Esophagus squamous epithelium (tissue), 5 donors: ENCODE measurements at regions not wholly inside any gene's neighbourhood (a gene's known extent, or its start where the extent isn't known, plus 50 kb on each side); places are given as distances from the start of the nearest gene placed in this dataset.

Experiments
- DNase-seq: peaks from one replicate; lab custom pipeline; 2025; lab: John Stamatoyannopoulos, UW
- H3K27ac ChIP-seq, 4 donors: fragments of 200-600 bp; sonication (generic); one replicate each; pipeline ENCODE4 v1.5.1; 2016 to 2019; ENCODE audit warnings: mild to moderate bottlenecking in 1 of 4
- H3K27me3 ChIP-seq, 4 donors: fragments of 200-600 bp; sonication (generic); 1 replicate in 3 of 4; 2 replicates in 1 of 4; pipeline versions ENCODE4 v1.5.1 to v1.6.0; 2017 to 2021; ENCODE audit warnings: antibody characterized with exemption in 1 of 4
- H3K36me3 ChIP-seq, 3 donors: fragments of 200-600 bp; sonication (generic); one replicate each; pipeline ENCODE4 v1.5.1; 2016 to 2019
- H3K4me1 ChIP-seq, 3 donors: fragments of 200-600 bp; sonication (generic); one replicate each; pipeline ENCODE4 v1.5.1; 2017 to 2019
- H3K4me3 ChIP-seq, 4 donors: fragments of 200-600 bp; sonication (generic); 1 replicate in 3 of 4; 2 replicates in 1 of 4; pipeline ENCODE4 v1.5.1; 2016 to 2019; ENCODE audit warnings: mild to moderate bottlenecking in 2 of 4, moderate library complexity in 1 of 4
- H3K9me3 ChIP-seq, 3 donors: fragments of 200-600 bp; sonication (generic); one replicate each; pipeline ENCODE4 v1.5.1; 2016 to 2019
- POLR2A ChIP-seq, 4 donors: fragments of 450-650 bp; IDR thresholded peaks; one replicate each; pipeline ENCODE4 v1.6.1; 2017; ENCODE audit warnings: antibody characterized with exemption in 4 of 4, mild to moderate bottlenecking in 4 of 4, moderate library complexity in 3 of 4
- WGBS, 2 donors: methylation state at CpG; one replicate each; pipeline ENCODE4 v1.1.5; 2018; 5-methylcytosine and 5-hydroxymethylcytosine counted together
- intact Hi-C: fragments of 100-400 bp; cut with DNase I; formaldehyde crosslinking; loops from one replicate; pipeline ENCODE4 v1.15.0; 2022
- TF ChIP-seq, protein P1 (sequence below), 6 experiments: fragments of 450-650 bp in 4 of 6; fragments of 200-600 bp in 2 of 6; sonication (generic) in 2 of 6; IDR thresholded peaks; one replicate each; pipeline ENCODE4 v1.5.1; 2016 to 2019; ENCODE audit warnings: antibody characterized with exemption in 6 of 6, mild to moderate bottlenecking in 4 of 6, moderate library complexity in 4 of 6
- donor health status: DM: yes; HTN: yes; CAD: no.

DNA sequence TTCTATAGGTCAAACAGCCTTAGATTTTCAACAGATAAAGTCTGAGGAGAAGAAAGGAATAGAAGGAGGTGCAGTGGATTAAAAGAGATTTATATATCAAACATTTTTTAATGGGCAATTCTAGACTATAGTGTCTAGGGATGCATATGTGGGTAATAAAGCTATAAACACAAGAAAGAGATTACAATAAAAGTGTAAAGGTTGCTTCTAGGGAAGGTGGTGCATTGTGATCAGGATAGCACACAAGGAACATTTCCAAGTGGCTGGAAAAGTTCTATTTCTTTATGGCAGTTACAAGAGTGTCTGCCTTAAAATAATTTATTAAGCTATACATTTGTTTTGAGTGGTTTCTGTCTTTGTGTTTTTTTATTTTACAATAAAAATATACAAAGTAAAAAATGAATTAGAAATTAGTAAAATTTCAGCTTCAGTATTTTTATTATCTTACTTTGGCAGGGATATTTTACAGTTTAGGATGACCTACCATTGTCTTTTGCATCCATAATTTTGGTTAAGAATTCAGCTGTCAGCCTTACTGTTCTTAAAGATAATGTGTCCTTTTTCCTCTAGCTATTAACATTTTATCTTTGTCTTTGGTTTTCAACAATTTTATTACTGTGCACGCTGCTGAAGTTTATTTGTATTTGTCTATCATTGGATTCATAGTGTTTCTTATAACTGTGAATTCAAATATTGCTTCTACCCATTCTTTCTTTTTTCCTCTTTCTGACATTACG is 221.8 kb downstream of the LACC1 start:
- H3K27ac ChIP-seq: no peak overlapping the region
- H3K27me3 ChIP-seq: no peaks in the 10 kb centered on the region
- no peak overlapping the region for H3K4me3 ChIP-seq
- DNase-seq: no peak
- H3K4me1 ChIP-seq: peaks cover 0 to 19% (median 4%) of the 10 kb centered on the region in 3 donors
- WGBS, 2 donors: 42 to 45% methylated on average over 2 of the region's 2 CpGs
- no peaks in the 10 kb centered on the region for H3K36me3 ChIP-seq
- TF ChIP-seq POLR2A (IDR thresholded peaks at IDR 0.05): no peak
- TF ChIP-seq, protein P1, sequence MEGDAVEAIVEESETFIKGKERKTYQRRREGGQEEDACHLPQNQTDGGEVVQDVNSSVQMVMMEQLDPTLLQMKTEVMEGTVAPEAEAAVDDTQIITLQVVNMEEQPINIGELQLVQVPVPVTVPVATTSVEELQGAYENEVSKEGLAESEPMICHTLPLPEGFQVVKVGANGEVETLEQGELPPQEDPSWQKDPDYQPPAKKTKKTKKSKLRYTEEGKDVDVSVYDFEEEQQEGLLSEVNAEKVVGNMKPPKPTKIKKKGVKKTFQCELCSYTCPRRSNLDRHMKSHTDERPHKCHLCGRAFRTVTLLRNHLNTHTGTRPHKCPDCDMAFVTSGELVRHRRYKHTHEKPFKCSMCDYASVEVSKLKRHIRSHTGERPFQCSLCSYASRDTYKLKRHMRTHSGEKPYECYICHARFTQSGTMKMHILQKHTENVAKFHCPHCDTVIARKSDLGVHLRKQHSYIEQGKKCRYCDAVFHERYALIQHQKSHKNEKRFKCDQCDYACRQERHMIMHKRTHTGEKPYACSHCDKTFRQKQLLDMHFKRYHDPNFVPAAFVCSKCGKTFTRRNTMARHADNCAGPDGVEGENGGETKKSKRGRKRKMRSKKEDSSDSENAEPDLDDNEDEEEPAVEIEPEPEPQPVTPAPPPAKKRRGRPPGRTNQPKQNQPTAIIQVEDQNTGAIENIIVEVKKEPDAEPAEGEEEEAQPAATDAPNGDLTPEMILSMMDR (IDR thresholded peaks at IDR 0.05): no peak
- no peaks in the 10 kb centered on the region for H3K9me3 ChIP-seq
- intact Hi-C loops: no loop called here

DNA sequence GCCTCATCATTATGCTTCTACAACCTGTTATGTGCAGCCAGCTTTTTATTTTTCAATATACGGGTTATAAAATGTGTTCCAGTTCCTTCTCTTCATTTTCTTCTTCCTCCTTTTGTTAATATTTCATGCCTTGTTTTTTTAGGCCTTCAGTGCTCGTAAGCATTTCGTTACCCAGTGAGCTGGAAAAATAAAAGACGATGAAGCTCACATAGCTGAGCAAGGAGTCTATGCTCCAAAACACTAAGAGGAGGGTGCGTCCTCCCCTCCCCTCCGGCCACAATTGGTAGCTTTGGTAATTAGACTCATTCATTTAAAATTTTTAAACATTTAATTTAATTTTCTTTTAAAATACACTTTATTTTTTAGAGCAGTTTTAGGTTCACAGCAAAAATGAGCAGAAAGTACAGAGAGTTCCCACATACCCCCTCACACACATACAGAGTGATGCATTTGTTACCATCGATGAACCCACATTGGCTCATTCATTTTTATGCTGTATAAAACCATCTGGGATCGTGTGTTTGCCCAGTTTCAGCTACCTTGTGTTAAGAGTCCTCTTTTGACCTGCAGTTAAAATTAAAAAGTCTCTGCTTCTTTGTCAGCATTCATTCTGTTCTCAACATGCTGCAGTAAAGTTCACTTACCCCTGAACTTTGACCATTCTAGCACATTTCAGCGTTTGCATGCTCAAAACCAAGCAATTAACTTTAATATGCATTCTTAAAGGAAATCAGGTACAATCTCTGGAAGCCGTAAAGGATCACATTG is 223.9 kb downstream of the LACC1 start:
- peaks cover 0 to 39% (median 20%) of the 10 kb centered on the region in 3 donors for H3K4me1 ChIP-seq
- no peaks in the 10 kb centered on the region for H3K27me3 ChIP-seq
- TF ChIP-seq, protein P1 (IDR thresholded peaks at IDR 0.05): no peak
- no peak for TF ChIP-seq POLR2A (IDR thresholded peaks at IDR 0.05)
- intact Hi-C loops: no loop called here
- no peak for DNase-seq
- H3K4me3 ChIP-seq: no peak overlapping the region
- no peaks in the 10 kb centered on the region for H3K9me3 ChIP-seq
- no peaks in the 10 kb centered on the region for H3K36me3 ChIP-seq
- H3K27ac ChIP-seq: no peak overlapping the region
- 78 to 79% methylated on average over 10 of the region's 10 CpGs for WGBS, 2 donors

DNA sequence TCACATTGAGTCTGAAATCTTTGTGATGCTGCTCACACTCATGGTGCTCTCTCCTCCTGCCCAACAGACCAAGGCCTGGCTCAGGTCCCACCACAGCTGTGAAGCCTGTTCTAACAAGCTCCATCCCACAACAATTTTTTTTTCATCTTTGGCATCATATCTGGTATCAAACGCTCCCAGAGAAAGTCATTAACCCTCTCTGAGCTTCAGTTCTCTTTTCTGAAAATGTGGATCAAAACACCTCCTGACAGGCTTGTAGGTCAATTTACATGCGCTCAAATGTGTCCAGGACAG is 224.4 kb downstream of the LACC1 start:
- WGBS, 2 donors: 45 to 48% methylated on average over 2 of the region's 2 CpGs
- TF ChIP-seq, protein P1 (IDR thresholded peaks at IDR 0.05): no peak
- TF ChIP-seq POLR2A (IDR thresholded peaks at IDR 0.05): no peak
- intact Hi-C loops: no loop called here
- no peaks in the 10 kb centered on the region for H3K36me3 ChIP-seq
- no peaks in the 10 kb centered on the region for H3K9me3 ChIP-seq
- no peaks in the 10 kb centered on the region for H3K27me3 ChIP-seq
- no peak overlapping the region for H3K4me3 ChIP-seq
- peaks cover 0 to 40% (median 23%) of the 10 kb centered on the region in 3 donors for H3K4me1 ChIP-seq
- H3K27ac ChIP-seq: no peak overlapping the region
- DNase-seq: no peak

DNA sequence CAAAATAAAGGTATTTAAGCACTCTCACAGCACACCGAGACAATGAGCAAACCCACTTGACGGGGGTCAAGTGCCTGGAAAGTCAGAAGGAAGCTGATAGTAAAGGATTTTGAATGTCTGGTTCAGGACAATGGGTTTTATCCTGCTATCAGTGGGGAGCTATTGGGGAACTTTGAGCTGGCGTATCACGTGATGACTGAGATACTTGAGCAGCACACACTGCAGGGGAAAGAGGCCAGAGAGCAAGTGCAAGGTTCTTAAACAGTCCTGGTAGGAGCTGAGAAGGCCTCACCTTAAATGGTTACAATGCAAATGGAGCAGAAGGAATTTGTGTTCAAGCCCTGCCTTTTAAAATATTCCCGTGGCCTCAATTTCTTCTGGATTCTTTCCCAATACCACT is 225.3 kb downstream of the LACC1 start:
- H3K4me3 ChIP-seq: no peak overlapping the region
- H3K36me3 ChIP-seq: no peaks in the 10 kb centered on the region
- DNase-seq: no peak
- H3K27ac ChIP-seq: no peak overlapping the region
- 81 to 82% methylated on average over 5 of the region's 5 CpGs for WGBS, 2 donors
- H3K9me3 ChIP-seq: no peaks in the 10 kb centered on the region
- H3K27me3 ChIP-seq: no peaks in the 10 kb centered on the region
- H3K4me1 ChIP-seq: peaks cover 0 to 40% (median 23%) of the 10 kb centered on the region in 3 donors
- intact Hi-C loops: no loop called here
- TF ChIP-seq POLR2A (IDR thresholded peaks at IDR 0.05): no peak
- TF ChIP-seq, protein P1 (IDR thresholded peaks at IDR 0.05): no peak
